LNCAP (cell line): ENCODE measurements at regions not wholly inside any gene's neighbourhood (a gene's known extent, or its start where the extent isn't known, plus 50 kb on each side); places are given as distances from the start of the nearest gene placed in this dataset.

ENCODE experiments used
- TF ChIP-seq, protein P1 (sequence below): fragments of 450-650 bp; IDR thresholded peaks from 2 replicates; pipeline ENCODE4 v1.5.1; 2017; ENCODE audit warnings: mild to moderate bottlenecking

DNA sequence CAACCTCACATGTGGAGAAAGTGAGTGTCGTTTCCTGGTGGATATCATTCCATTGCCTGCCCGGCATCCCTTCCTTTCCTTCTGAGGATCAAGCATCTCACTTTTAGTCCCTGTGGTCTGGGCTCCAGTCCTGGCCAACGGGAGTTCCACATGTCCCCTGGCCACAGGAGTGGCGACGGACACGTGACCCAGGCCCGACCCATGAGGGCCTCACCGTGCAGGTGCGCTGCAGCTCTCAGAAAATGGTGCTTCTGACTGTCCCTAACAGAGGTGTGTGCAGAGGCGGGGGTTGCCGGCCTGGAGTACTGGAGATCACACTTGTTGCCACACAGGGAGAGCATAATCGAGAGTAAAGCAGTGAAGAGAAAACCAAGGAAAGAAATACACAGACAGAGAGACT lies 476.9 kb upstream of the FRG1 start:
- TF ChIP-seq, protein P1, sequence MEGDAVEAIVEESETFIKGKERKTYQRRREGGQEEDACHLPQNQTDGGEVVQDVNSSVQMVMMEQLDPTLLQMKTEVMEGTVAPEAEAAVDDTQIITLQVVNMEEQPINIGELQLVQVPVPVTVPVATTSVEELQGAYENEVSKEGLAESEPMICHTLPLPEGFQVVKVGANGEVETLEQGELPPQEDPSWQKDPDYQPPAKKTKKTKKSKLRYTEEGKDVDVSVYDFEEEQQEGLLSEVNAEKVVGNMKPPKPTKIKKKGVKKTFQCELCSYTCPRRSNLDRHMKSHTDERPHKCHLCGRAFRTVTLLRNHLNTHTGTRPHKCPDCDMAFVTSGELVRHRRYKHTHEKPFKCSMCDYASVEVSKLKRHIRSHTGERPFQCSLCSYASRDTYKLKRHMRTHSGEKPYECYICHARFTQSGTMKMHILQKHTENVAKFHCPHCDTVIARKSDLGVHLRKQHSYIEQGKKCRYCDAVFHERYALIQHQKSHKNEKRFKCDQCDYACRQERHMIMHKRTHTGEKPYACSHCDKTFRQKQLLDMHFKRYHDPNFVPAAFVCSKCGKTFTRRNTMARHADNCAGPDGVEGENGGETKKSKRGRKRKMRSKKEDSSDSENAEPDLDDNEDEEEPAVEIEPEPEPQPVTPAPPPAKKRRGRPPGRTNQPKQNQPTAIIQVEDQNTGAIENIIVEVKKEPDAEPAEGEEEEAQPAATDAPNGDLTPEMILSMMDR, result no peak

GRCh38 chr4:189494407-189494806 lies 446.3 kb upstream of the FRG1 start:
- TF ChIP-seq, protein P1, result no peak

- TF ChIP-seq, protein P1, result no peak
Measured at GRCh38 chr4:189497516-189497915, 443.2 kb upstream of the FRG1 start.

DNA sequence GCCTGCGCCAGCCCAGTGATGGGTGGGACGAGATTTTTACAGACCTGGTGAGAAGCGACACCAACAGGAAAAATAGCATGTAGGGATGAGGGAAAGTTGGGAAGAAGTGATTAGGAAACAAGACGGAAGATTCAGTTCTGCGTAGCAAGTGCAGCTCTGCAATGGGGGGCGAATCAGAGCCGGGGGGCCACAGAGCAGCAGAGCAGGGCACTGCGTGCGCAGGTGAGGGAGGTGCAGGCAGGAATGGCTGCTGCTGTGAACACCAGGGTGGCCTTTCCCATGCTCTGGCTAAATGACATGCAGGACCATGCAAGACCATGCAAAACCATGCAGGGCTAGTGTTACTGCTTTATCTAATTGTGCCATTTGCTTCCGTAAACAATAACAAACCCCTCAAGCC lies 442.7 kb upstream of the FRG1 start:
- TF ChIP-seq, protein P1, result no peak

DNA sequence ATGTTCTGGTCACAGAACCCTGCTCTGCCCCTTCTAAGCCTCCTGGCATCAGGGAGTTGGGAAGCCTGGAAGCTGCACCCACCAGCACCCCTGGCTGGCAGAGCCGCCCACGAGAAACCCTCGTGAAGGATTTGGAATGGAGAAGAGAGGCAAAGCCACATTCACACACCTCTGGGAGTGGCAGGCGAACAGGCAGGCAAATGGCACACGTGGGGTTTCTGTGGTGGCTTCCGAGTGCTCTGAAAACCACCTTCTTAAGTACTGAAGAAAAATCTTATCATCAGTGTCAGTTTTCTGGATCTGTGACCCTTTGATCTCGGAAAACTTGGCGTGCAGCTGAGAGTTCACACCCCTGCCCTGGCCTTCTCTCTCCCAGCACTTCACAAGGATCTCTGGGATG lies 442.2 kb upstream of the FRG1 start:
- TF ChIP-seq, protein P1, result no peak

GRCh38 chr4:189499696-189500095 lies 441.0 kb upstream of the FRG1 start:
- TF ChIP-seq, protein P1, result no peak

- TF ChIP-seq, protein P1, result no peak
Measured at GRCh38 chr4:189500970-189501369, 439.7 kb upstream of the FRG1 start.

- TF ChIP-seq, protein P1, result no peak
Measured at GRCh38 chr4:189502841-189503435, 437.7 kb upstream of the FRG1 start.
